Heart left ventricle (tissue), 13 donors: ENCODE measurements at regions not wholly inside any gene's neighbourhood (a gene's known extent, or its start where the extent isn't known, plus 50 kb on each side); places are given as distances from the start of the nearest gene placed in this dataset.

Source experiments
- POLR2A ChIP-seq, 2 donors: fragments of 450-650 bp; IDR thresholded peaks; one replicate each; pipeline ENCODE4 v1.6.1; 2017; ENCODE audit warnings: antibody characterized with exemption in 2 of 2, mild to moderate bottlenecking in 2 of 2, moderate library complexity in 2 of 2
- TF ChIP-seq, protein P1 (sequence below), 12 donors: fragments of 200-600 bp; sonication (generic) in 4 of 12; IDR thresholded peaks; one replicate each; pipeline versions ENCODE4 v1.5.0 to v1.8.0; 2018 to 2022; ENCODE audit warnings: antibody characterized with exemption in 12 of 12, mild to moderate bottlenecking in 5 of 12
- donor health status: ischemic (EF 13 %, LVEDD 7.1; RV severe dilation, severe dysfunction).
- donor health status: DM: no; HTN: yes; CAD: no.
- donor health status: DM: no; HTN: no; CAD: no.
- donor health status: ischemic (EF 25% LVEDD 6.9; RV normal size, moderate dysfunction).
- donor health status: ischemic (EF 25% LVEDD 5.7; RV mildly dilated, moderate dysfunction).
- donor health status: ischemic (EF 35%, LVEDD 5.7; RV mildly dilated, moderate dysfunction).
- donor health status: nonischemic (EF 11% LVEDD 7.7; RV severe dilation, severe dysfunction).
- donor health status: DM: yes; HTN: yes; CAD: no.
- donor health status: PGD.
- donor health status: ischemic (EF 29% LVEDD 5.4; RV normal size, mild dysfunction).
- donor health status: nonischemic (EF 23%, LVEDD 6.1; RV moderate dilation, normal function).

GRCh38 chr15:35843498-35843897 lies 297.5 kb upstream of the DPH6 start:
- TF ChIP-seq, protein P1, sequence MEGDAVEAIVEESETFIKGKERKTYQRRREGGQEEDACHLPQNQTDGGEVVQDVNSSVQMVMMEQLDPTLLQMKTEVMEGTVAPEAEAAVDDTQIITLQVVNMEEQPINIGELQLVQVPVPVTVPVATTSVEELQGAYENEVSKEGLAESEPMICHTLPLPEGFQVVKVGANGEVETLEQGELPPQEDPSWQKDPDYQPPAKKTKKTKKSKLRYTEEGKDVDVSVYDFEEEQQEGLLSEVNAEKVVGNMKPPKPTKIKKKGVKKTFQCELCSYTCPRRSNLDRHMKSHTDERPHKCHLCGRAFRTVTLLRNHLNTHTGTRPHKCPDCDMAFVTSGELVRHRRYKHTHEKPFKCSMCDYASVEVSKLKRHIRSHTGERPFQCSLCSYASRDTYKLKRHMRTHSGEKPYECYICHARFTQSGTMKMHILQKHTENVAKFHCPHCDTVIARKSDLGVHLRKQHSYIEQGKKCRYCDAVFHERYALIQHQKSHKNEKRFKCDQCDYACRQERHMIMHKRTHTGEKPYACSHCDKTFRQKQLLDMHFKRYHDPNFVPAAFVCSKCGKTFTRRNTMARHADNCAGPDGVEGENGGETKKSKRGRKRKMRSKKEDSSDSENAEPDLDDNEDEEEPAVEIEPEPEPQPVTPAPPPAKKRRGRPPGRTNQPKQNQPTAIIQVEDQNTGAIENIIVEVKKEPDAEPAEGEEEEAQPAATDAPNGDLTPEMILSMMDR (IDR thresholded peaks at IDR 0.05) = no peak
- no peak for TF ChIP-seq POLR2A (IDR thresholded peaks at IDR 0.05)
